ENCODE measurements at regions not wholly inside any gene's neighbourhood (a gene's known extent, or its start where the extent isn't known, plus 50 kb on each side); places are given as distances from the start of the nearest gene placed in this dataset.

- H3K9ac ChIP-seq (replicated peaks; ENCODE audit: extremely low read depth, insufficient read depth, low read length) = no peak overlapping the region
- no peaks in the 10 kb centered on the region for H3K36me3 ChIP-seq (ENCODE audit: control insufficient read depth in 2 of 2, extremely low read depth in 1 of 2, insufficient read depth in 2 of 2, low read length in 2 of 2)
- TF ChIP-seq EZH2 (IDR thresholded peaks at IDR 0.05; ENCODE audit: borderline replicate concordance, low read depth, low read length, severe bottlenecking) = no peak
- no peak for TF ChIP-seq MYC (IDR thresholded peaks at IDR 0.05; ENCODE audit: low read depth, low read length)
- TF ChIP-seq MAX (IDR thresholded peaks at IDR 0.05; ENCODE audit: insufficient read depth, insufficient read length) = no peak
- TF ChIP-seq CTCF (IDR thresholded peaks at IDR 0.05; ENCODE audit: extremely low read depth in 1 of 2, insufficient read depth in 1 of 2, low read depth in 1 of 2, low read length in 2 of 2) = no peak
- TF ChIP-seq POLR2A (IDR thresholded peaks at IDR 0.05; ENCODE audit: low read depth, low read length) = no peak
- TF ChIP-seq GATA2 (IDR thresholded peaks at IDR 0.05; ENCODE audit: insufficient read depth, insufficient read length, low read depth, low read length) = no peak
- no peak for TF ChIP-seq FOS (IDR thresholded peaks at IDR 0.05; ENCODE audit: borderline replicate concordance, insufficient read depth, low read length)
- no peak for TF ChIP-seq POLR2AphosphoS5 (IDR thresholded peaks at IDR 0.05; ENCODE audit: insufficient read depth, low read depth, low read length)
- TF ChIP-seq JUN (IDR thresholded peaks at IDR 0.05; ENCODE audit: borderline replicate concordance, insufficient read depth, insufficient read length, low read depth) = no peak
- intact Hi-C loops (cut with micrococcal nuclease) (no loop called here), dilution Hi-C loops (cut with MboI; ENCODE audit: extremely low pct_ligation_motif_present, low sequenced_read_pairs) (no loop called here)
- H3K9me3 ChIP-seq (replicated peaks; ENCODE audit: control insufficient read depth, insufficient read depth, low read length) = no peaks in the 10 kb centered on the region
- ChIA-PET CTCF (no interaction called here), POLR2A (no interaction called here)
- BruUV-seq (replicated peaks) = no TSS peak
- no peak overlapping the region for H3K4me3 ChIP-seq (replicated peaks in 1 of 3; ENCODE audit: insufficient read depth in 1 of 3, low read depth in 1 of 3, low read length in 3 of 3)
- FAIRE-seq = no peak
- no peak overlapping the region for H2AFZ ChIP-seq (ENCODE audit: low read depth, low read length)
- DNase-seq (ENCODE audit: low read depth, low spot score) = no peak
- no peaks in the 10 kb centered on the region for H3K79me2 ChIP-seq (ENCODE audit: control insufficient read depth, insufficient read depth, low read length)
- no peaks in the 10 kb centered on the region for H3K9me1 ChIP-seq (replicated peaks; ENCODE audit: control insufficient read depth, extremely low read depth, insufficient read depth, low read length)
- H4K20me1 ChIP-seq (replicated peaks; ENCODE audit: control insufficient read depth, extremely low read depth, insufficient read depth, low read length) = no peaks in the 10 kb centered on the region
- no peaks in the 10 kb centered on the region for H3K4me1 ChIP-seq (ENCODE audit: control insufficient read depth, extremely low read depth, insufficient read depth, low read length)
- H3K27ac ChIP-seq (ENCODE audit: insufficient read depth, low read depth, low read length) = no peak overlapping the region
- H3K27me3 ChIP-seq (ENCODE audit: control insufficient read depth in 2 of 2, insufficient read depth in 2 of 2, low read length in 2 of 2) = no peaks in the 10 kb centered on the region
- H3K4me2 ChIP-seq (ENCODE audit: insufficient read depth, low read length) = no peak overlapping the region
Observed at GRCh38 chr10:8852546-8852945, 798.1 kb downstream of the GATA3 start.

Data from endothelial cell of umbilical vein (primary cell).